ENCODE measurements at regions not wholly inside any gene's neighbourhood (a gene's known extent, or its start where the extent isn't known, plus 50 kb on each side); places are given as distances from the start of the nearest gene placed in this dataset.

GRCh38 chr4:137238456-137239162 is 293.7 kb downstream of the PCDH18 start:
- Mint-ChIP-seq H3K27ac (no peak overlapping the region), H3K4me3 (no peak overlapping the region), H3K4me1 (no peaks in the 10 kb centered on the region), H3K27me3 (no peaks in the 10 kb centered on the region), H3K9me3 (ENCODE audit: insufficient read depth) (peaks cover 2% of the 10 kb centered on the region)
- no peak for DNase-seq
- no peak overlapping the region for H3K4me3 ChIP-seq (ENCODE audit: control extremely low read depth in 1 of 5, extremely low read depth in 1 of 5, insufficient read depth in 1 of 5, low read depth in 2 of 5, low read length in 4 of 5)
- no peak for ATAC-seq (ENCODE audit: low read depth)
- ChIA-PET CTCF (interaction anchor here (0.6 kb wide), 1 partner anchor 1147 kb away, joined by 3 read pairs; no protein-coding TSS in a partner anchor), POLR2A (no interaction called here)
- no peak for TF ChIP-seq CTCF (IDR thresholded peaks at IDR 0.05)
- TF ChIP-seq EZH2 (IDR thresholded peaks at IDR 0.05; ENCODE audit: borderline replicate concordance, insufficient read depth, low read depth, low read length, poor library complexity, severe bottlenecking): no peak
- H3K27me3 ChIP-seq (replicated peaks in 1 of 4; ENCODE audit: control extremely low read depth in 1 of 4, control insufficient read depth in 3 of 4, insufficient read depth in 4 of 4, low read length in 3 of 4): no peaks in the 10 kb centered on the region
- H2AFZ ChIP-seq (ENCODE audit: insufficient read depth, low read depth, low read length, poor library complexity, severe bottlenecking): no peak overlapping the region
- no peaks in the 10 kb centered on the region for H4K20me1 ChIP-seq (ENCODE audit: control insufficient read depth, insufficient read depth, low read length, poor library complexity, severe bottlenecking)
- H3K36me3 ChIP-seq (replicated peaks in 1 of 2; ENCODE audit: control extremely low read depth in 1 of 2, control insufficient read depth in 1 of 2, extremely low read depth in 1 of 2, insufficient read depth in 2 of 2, low read length in 1 of 2): no peaks in the 10 kb centered on the region
- no peaks in the 10 kb centered on the region for H3K79me2 ChIP-seq (ENCODE audit: control insufficient read depth, insufficient read depth, low read length)
- H3K27ac ChIP-seq (ENCODE audit: low read length in 2 of 2): no peak overlapping the region
- intact Hi-C loops (cut with micrococcal nuclease): no loop called here
- no peak overlapping the region for H3K9ac ChIP-seq (ENCODE audit: low read length)
- 75% methylated on average over 3 of the region's 6 CpGs for WGBS (ENCODE audit: insufficient coverage)
- no peak overlapping the region for H3K4me2 ChIP-seq (replicated peaks; ENCODE audit: low read depth, low read length, poor library complexity, severe bottlenecking)
- peaks cover 0 to 4% (median 0%) of the 10 kb centered on the region in 3 donors for H3K9me3 ChIP-seq (ENCODE audit: control extremely low read depth in 1 of 3, control insufficient read depth in 2 of 3, insufficient read depth in 1 of 3, low read length in 2 of 3)
- H3K4me1 ChIP-seq (ENCODE audit: control insufficient read depth in 2 of 2, insufficient read depth in 2 of 2, low read length in 2 of 2): no peaks in the 10 kb centered on the region

- H3K9me3 Mint-ChIP-seq (ENCODE audit: insufficient read depth): no peaks in the 10 kb centered on the region
- H2AFZ ChIP-seq (ENCODE audit: insufficient read depth, low read depth, low read length, poor library complexity, severe bottlenecking): no peak overlapping the region
- no peak overlapping the region for H3K9ac ChIP-seq (ENCODE audit: low read length)
- H3K4me1 ChIP-seq (ENCODE audit: control insufficient read depth in 2 of 2, insufficient read depth in 2 of 2, low read length in 2 of 2): no peaks in the 10 kb centered on the region
- H4K20me1 ChIP-seq (ENCODE audit: control insufficient read depth, insufficient read depth, low read length, poor library complexity, severe bottlenecking): no peaks in the 10 kb centered on the region
- no peak overlapping the region for H3K27ac Mint-ChIP-seq
- no peaks in the 10 kb centered on the region for H3K36me3 ChIP-seq (replicated peaks in 1 of 2; ENCODE audit: control extremely low read depth in 1 of 2, control insufficient read depth in 1 of 2, extremely low read depth in 1 of 2, insufficient read depth in 2 of 2, low read length in 1 of 2)
- H3K4me3 ChIP-seq (ENCODE audit: control extremely low read depth in 1 of 5, extremely low read depth in 1 of 5, insufficient read depth in 1 of 5, low read depth in 2 of 5, low read length in 4 of 5): no peak overlapping the region
- H3K4me3 Mint-ChIP-seq: no peak overlapping the region
- peaks cover 0 to 2% (median 0%) of the 10 kb centered on the region in 3 donors for H3K9me3 ChIP-seq (ENCODE audit: control extremely low read depth in 1 of 3, control insufficient read depth in 2 of 3, insufficient read depth in 1 of 3, low read length in 2 of 3)
- DNase-seq (no peak), ATAC-seq (ENCODE audit: low read depth) (no peak)
- H3K27ac ChIP-seq (ENCODE audit: low read length in 2 of 2): no peak overlapping the region
- H3K4me1 Mint-ChIP-seq: no peaks in the 10 kb centered on the region
- H3K27me3 Mint-ChIP-seq: no peaks in the 10 kb centered on the region
- CTCF ChIA-PET: no interaction called here
- no peaks in the 10 kb centered on the region for H3K79me2 ChIP-seq (ENCODE audit: control insufficient read depth, insufficient read depth, low read length)
- intact Hi-C loops (cut with micrococcal nuclease): loop anchor here (10.0 kb wide), 1 partner anchor 958 kb away; no protein-coding TSS in a partner anchor
- WGBS (ENCODE audit: insufficient coverage): no CpG with 5 or more reads among the region's 2 CpGs
- POLR2A ChIA-PET: no interaction called here
- TF ChIP-seq EZH2 (IDR thresholded peaks at IDR 0.05; ENCODE audit: borderline replicate concordance, insufficient read depth, low read depth, low read length, poor library complexity, severe bottlenecking): no peak
- TF ChIP-seq CTCF (IDR thresholded peaks at IDR 0.05): no peak
- H3K4me2 ChIP-seq (replicated peaks; ENCODE audit: low read depth, low read length, poor library complexity, severe bottlenecking): no peak overlapping the region
- H3K27me3 ChIP-seq (replicated peaks in 1 of 4; ENCODE audit: control extremely low read depth in 1 of 4, control insufficient read depth in 3 of 4, insufficient read depth in 4 of 4, low read length in 3 of 4): no peaks in the 10 kb centered on the region
These were observed 305.4 kb downstream of the PCDH18 start for GRCh38 chr4:137226900-137227299.
